Immature natural killer cell (primary cell): ENCODE measurements at regions not wholly inside any gene's neighbourhood (a gene's known extent, or its start where the extent isn't known, plus 50 kb on each side); places are given as distances from the start of the nearest gene placed in this dataset.

Experiments
- DNase-seq, 3 donors: peaks; one replicate each; pipeline ENCODE4 v3.0.0; 2022; ENCODE audit warnings: mixed read lengths in 1 of 3
- H3K27ac Mint-ChIP-seq, 6 donors: one replicate each; pipeline ENCODE4 v1.8.0; 2020; ENCODE audit warnings: mixed read lengths in 6 of 6, mild to moderate bottlenecking in 5 of 6, inconsistent platforms in 4 of 6, moderate library complexity in 3 of 6
- H3K27me3 Mint-ChIP-seq, 3 donors: one replicate each; pipeline ENCODE4 v1.8.0; 2020 to 2021; ENCODE audit warnings: low read depth in 3 of 3, mild to moderate bottlenecking in 3 of 3, mixed read lengths in 3 of 3, moderate library complexity in 3 of 3, inconsistent platforms in 1 of 3
- H3K36me3 Mint-ChIP-seq, 3 donors: one replicate each; pipeline ENCODE4 v1.8.0; 2020; ENCODE audit warnings: mixed read lengths in 3 of 3, inconsistent platforms in 2 of 3, mild to moderate bottlenecking in 2 of 3
- H3K4me1 Mint-ChIP-seq, 2 donors: one replicate each; pipeline ENCODE4 v1.8.0; 2020; ENCODE audit warnings: inconsistent platforms in 2 of 2, mild to moderate bottlenecking in 2 of 2, mixed read lengths in 2 of 2, moderate library complexity in 1 of 2
- H3K4me3 Mint-ChIP-seq, 5 donors: one replicate each; pipeline ENCODE4 v1.8.0; 2020; ENCODE audit warnings: mild to moderate bottlenecking in 5 of 5, mixed read lengths in 5 of 5, inconsistent platforms in 3 of 5, moderate library complexity in 3 of 5
- H3K9me3 Mint-ChIP-seq, 6 donors: one replicate each; pipeline ENCODE4 v1.8.0; 2020; ENCODE audit warnings: mild to moderate bottlenecking in 6 of 6, mixed read lengths in 6 of 6, inconsistent platforms in 4 of 6, moderate library complexity in 3 of 6

DNA sequence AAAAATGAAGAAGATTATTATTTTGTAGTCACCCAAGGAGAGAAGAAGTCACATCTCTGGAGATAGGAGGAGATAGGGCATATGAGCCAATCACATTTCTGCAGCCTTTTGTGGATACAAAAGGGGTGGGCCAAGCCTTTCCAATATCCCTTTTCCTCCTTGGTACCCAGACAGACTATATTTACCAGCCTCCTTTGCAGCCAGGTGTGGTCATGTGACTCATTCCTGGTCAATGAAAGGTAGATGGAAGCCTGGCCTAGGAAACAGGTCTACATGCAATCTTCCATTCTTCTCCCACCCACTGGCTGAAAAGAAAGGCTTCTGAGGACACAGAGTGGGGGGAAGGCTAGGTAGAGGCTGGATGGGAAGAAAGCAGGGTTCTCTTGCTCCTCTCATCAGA lies 58.1 kb upstream of the ERG start:
- no peaks in the 10 kb centered on the region for H3K4me1 Mint-ChIP-seq

DNA sequence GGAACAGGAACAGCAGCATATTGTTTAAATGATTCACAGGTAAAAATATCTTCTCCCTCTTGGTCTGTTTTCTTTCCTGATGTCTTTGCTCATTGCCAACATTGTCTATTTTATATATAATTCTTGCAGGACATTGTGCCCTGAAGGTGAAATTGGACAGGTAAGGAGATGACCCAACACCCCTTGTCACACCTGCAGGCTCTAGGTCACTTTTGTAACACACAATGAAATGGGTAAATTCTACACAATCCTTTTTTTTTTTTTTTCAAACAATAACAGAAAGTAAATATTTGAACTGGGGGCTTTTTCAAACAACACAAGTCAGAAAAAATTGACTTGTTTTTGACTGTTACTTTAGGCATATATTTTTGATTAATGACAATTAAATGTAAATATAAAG lies 62.9 kb upstream of the ERG start:
- H3K4me1 Mint-ChIP-seq, result no peaks in the 10 kb centered on the region
- DNase-seq, result no peak
- no peak overlapping the region for H3K27ac Mint-ChIP-seq
- no peaks in the 10 kb centered on the region for H3K36me3 Mint-ChIP-seq
- H3K27me3 Mint-ChIP-seq, result peaks cover 2 to 10% (median 6%) of the 10 kb centered on the region in 3 donors
- H3K4me3 Mint-ChIP-seq, result no peak overlapping the region
- no peaks in the 10 kb centered on the region for H3K9me3 Mint-ChIP-seq

More for the DNA sequence above, 58.1 kb upstream of the ERG start:
- Mint-ChIP-seq H3K4me3 (no peak overlapping the region), H3K36me3 (no peaks in the 10 kb centered on the region), H3K27me3 (peaks cover 3 to 9% (median 5%) of the 10 kb centered on the region in 3 donors), H3K9me3 (no peaks in the 10 kb centered on the region), H3K27ac (no peak overlapping the region)
- DNase-seq, result no peak

DNA sequence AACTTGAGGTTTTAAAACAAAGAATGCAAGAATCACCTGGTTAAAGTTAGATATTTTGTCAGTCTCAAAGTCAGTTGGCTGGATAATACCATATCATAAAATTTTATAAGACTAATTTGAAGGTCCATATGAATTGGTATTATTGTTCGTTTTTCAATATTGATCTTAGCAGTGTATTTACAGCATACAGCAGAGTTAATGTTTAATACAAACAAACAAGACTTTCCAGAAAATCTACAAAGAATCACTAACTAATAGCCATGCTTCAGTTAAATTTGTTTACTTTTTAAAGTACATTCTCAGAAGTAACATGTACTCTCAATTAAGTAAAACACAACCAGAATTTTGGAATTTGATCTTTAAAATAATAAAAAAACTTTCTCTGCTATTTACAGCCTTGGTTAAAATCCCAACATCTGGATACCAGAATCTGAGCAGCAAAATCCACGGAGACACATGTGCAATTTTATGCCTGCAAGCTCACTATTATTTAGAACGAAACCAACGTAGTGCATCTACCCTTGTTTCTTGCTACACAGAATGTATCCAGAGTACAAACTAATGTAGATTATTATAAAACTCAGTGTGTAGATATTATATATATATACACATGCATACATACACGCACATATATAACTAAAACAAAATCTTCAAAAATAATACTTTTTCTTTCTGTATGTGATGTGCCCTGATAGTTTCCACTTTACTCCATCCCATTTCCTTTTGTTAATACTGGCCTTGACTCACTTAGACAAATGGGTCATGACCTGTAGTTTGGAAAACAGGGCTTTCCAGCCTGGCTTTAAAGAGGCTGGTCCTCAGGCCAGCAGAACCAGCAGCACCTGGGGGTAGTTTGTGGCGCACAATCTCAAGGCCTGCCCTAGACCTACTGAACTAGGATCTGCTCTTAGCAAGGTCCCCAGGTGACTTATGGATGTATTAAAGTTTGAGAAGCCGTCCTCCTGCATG lies 63.6 kb upstream of the ERG start:
- no peak for DNase-seq
- Mint-ChIP-seq H3K9me3 (no peaks in the 10 kb centered on the region), H3K27ac (no peak overlapping the region), H3K4me3 (no peak overlapping the region), H3K27me3 (peaks cover 2 to 10% (median 8%) of the 10 kb centered on the region in 3 donors), H3K4me1 (no peaks in the 10 kb centered on the region), H3K36me3 (no peaks in the 10 kb centered on the region)

DNA sequence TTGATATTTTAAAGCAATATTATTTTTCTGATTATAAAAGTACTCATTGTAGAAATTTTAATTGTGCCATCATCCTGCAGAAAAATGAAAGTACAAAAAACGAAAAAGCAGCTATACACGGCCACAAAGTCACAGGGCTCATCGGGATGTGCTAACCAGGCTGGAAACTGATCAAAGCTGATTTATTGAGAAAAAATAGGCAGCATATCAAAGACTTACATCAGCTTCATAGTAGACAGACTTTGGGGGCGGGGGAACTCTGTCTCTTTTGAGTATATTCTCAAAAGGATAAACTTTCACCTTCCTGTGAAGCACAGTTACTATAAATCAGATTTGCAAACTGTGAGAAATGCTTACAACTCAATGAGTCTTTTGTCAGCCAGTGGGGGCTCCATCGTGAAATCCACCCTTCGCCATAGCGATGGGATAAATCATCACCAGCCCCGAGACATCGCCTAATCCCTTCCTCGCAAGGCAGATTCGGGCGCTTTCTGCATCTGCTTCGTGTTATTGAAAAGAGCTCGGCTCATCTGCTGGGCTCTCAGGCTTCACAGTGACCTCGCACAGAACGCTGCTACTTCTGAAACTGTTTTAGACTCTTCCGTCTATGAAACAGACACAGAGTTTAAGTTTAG lies 69.2 kb upstream of the ERG start:
- no peak for DNase-seq
- Mint-ChIP-seq H3K36me3 (no peaks in the 10 kb centered on the region), H3K27ac (no peak overlapping the region), H3K27me3 (peaks cover 0 to 6% (median 5%) of the 10 kb centered on the region in 3 donors), H3K4me3 (no peak overlapping the region), H3K9me3 (no peaks in the 10 kb centered on the region), H3K4me1 (no peaks in the 10 kb centered on the region)

DNA sequence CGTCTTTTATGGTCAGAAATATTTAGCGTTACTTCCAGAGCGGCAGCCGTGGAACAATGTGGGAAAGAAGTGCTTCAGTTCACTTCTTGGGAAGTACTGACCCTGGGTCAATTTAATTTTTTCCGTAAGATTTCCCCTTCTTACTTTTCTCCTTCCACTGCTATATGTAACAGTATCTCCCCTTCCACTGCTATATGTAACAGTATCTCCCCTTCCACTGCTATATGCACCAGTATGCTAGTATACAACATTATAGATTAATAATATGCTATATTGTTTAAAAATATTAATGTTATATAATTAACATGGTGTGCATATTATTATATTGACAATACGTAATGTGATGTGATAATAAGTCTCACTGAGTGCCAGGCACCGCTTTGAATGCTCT lies 69.7 kb upstream of the ERG start:
- Mint-ChIP-seq H3K36me3 (no peaks in the 10 kb centered on the region), H3K27me3 (peaks cover 0 to 6% (median 5%) of the 10 kb centered on the region in 3 donors), H3K4me1 (no peaks in the 10 kb centered on the region), H3K9me3 (no peaks in the 10 kb centered on the region), H3K27ac (no peak overlapping the region), H3K4me3 (no peak overlapping the region)
- no peak for DNase-seq

DNA sequence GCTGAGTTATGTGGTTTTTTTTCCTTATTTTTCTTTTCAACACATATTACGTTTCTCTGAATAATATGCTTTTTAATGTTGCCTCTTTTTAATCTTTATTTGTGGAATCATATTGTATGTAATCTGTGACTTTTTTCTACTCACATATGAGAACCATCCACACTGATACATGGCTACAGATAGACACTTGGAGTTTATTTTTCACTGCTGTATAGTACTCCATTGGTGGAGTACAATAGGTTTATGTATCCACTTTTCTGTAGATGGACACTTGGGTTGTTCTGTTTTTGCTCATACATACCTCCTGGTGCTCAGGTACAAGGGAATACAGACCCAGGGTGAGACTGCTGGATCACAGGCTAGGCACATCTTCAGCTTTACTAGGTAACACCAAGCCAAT lies 71.5 kb upstream of the ERG start:
- Mint-ChIP-seq H3K36me3 (no peaks in the 10 kb centered on the region), H3K4me3 (no peak overlapping the region), H3K9me3 (no peaks in the 10 kb centered on the region), H3K27ac (no peak overlapping the region), H3K4me1 (no peaks in the 10 kb centered on the region), H3K27me3 (peaks cover 0 to 6% (median 4%) of the 10 kb centered on the region in 3 donors)
- no peak for DNase-seq

DNA sequence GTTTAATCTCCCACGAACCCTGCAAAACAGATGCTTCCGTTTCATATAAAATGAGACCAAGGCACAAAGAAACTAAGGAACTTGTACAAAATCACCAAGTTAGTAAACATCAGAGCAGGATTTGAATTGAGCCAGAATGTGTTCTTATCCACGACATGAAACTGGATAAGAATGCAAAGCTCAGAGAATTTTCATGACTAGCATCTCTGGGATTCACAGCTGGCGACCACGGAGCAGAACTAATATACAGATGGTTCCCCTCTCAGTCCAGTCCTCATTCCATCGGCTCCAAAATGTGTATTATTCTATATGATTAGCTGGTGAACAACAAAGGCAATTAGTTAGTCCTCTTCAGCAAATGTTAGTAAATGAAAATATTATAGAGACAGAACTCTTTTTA lies 72.3 kb upstream of the ERG start:
- Mint-ChIP-seq H3K9me3 (no peaks in the 10 kb centered on the region), H3K4me3 (no peak overlapping the region), H3K4me1 (no peaks in the 10 kb centered on the region), H3K27ac (no peak overlapping the region), H3K27me3 (peaks cover 0 to 6% (median under 1%) of the 10 kb centered on the region in 3 donors), H3K36me3 (no peaks in the 10 kb centered on the region)
- DNase-seq, result no peak

DNA sequence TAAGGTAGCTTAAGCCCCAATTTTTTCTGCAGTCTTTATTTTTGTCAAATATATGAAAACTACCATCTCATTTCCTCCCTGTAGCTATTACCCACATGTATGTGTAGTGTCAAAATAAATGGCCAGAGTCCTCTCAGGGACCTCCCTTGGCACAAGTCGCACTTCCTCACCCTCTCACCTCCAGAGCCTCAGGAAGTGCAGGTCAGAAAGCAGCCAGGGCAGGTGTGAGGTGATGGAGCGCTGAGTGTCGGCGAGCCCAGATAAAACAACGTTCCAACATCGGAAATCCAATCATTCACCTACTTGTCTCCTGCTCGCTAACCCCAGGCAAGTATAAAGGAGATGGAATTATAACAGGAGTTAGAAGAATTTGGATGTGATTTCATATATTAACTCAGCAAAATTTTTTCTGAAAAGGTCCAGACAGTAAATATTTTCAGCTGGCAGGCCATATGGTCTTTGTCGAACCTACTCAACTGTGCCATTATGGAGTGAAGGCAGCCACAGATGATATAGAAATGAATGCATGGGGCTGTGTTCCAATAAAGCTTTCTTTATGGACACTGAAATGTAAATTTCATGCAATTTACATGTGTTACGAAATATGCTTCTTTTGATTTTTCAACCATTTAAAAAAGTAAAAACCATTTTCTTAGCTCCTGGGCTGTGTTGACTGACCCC lies 76.8 kb upstream of the ERG start:
- H3K9me3 Mint-ChIP-seq, result no peaks in the 10 kb centered on the region
- no peaks in the 10 kb centered on the region for H3K4me1 Mint-ChIP-seq
- H3K36me3 Mint-ChIP-seq, result no peaks in the 10 kb centered on the region
- no peak for DNase-seq
- H3K4me3 Mint-ChIP-seq, result no peak overlapping the region
- H3K27me3 Mint-ChIP-seq, result peaks cover 0 to 11% (median 0%) of the 10 kb centered on the region in 3 donors
- no peak overlapping the region for H3K27ac Mint-ChIP-seq

DNA sequence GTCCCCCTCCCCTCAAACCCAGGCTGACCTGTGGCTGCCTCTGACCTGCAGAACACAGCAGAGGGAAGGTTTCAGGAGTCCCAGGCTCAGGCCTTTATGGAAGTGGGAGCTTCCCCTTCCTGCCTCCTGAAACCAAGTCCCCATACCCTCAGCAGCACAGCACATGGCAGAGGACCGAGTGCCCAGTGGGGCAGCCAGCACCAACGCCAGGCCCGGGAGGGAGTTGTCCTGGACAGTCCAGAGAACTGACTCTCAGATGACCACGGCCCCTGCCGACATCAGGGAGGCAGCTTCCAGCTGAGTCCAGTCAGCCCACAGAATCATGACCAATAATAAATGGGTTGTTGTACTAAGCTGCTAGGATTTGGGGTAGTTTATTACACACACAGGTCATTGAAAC lies 79.6 kb upstream of the ERG start:
- H3K9me3 Mint-ChIP-seq, result no peaks in the 10 kb centered on the region
- H3K4me1 Mint-ChIP-seq, result no peaks in the 10 kb centered on the region
- H3K36me3 Mint-ChIP-seq, result no peaks in the 10 kb centered on the region
- H3K27ac Mint-ChIP-seq, result no peak overlapping the region
- no peak for DNase-seq
- peaks cover 0 to 11% (median 1%) of the 10 kb centered on the region in 3 donors for H3K27me3 Mint-ChIP-seq
- no peak overlapping the region for H3K4me3 Mint-ChIP-seq

DNA sequence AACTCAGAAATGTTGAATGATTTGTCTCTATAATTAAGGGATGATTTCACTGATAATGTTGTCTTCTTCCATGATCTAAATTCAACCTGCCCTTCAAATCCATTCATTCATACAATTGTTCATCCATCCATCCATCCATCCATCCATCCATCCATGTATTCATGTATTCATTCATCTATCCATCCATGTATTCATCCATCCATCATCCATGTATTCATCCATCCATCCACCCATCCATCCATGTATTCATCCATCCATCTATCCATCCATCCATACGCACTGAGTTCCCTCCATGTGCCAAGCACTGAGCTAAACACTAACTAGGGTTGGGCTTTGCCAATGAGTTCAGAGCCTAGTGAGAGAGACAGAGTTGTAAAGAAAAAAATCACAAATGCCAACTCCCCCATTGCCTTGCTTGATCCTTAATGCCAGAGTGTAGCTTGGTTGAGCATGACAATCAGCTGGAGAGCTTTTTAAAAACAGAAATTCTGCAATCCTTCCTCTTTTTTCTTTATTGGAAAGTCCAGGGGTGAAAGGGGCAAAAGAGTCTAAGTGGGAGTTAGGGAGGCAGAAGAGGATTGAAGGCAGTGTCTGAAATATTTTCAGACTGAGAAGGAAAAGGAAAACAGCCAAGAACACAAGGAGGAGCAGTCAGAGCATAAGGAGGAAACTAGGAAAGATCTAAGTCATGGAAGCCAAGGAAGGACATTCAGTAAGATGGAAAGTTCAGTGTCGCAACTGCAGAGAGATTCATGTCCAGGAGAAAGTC lies 92.4 kb upstream of the ERG start:
- peaks cover 0 to 2% (median 0%) of the 10 kb centered on the region in 6 donors for H3K9me3 Mint-ChIP-seq
- H3K27ac Mint-ChIP-seq, result no peak overlapping the region
- no peak overlapping the region for H3K4me3 Mint-ChIP-seq
- no peak for DNase-seq
- H3K36me3 Mint-ChIP-seq, result no peaks in the 10 kb centered on the region
- peaks cover 3 to 12% (median 6%) of the 10 kb centered on the region in 3 donors for H3K27me3 Mint-ChIP-seq
- no peaks in the 10 kb centered on the region for H3K4me1 Mint-ChIP-seq

DNA sequence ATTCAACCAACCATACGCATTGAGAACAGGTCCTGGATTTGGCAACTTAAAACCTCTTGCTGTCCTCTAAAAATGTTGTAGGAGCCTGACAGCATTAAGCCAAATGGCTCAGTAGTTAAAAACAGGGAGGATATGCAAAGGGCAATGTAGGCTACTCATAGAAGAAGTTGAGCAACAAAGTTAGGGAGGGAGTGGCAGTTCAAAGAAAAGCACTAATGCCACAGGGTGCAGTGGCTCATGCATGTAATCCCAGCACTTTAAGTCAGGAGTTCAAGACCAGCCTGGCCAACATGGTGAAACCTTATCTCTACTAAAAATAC lies 92.9 kb upstream of the ERG start:
- no peaks in the 10 kb centered on the region for H3K4me1 Mint-ChIP-seq
- no peak overlapping the region for H3K4me3 Mint-ChIP-seq
- H3K9me3 Mint-ChIP-seq, result peaks cover 0 to 2% (median 0%) of the 10 kb centered on the region in 6 donors

DNA sequence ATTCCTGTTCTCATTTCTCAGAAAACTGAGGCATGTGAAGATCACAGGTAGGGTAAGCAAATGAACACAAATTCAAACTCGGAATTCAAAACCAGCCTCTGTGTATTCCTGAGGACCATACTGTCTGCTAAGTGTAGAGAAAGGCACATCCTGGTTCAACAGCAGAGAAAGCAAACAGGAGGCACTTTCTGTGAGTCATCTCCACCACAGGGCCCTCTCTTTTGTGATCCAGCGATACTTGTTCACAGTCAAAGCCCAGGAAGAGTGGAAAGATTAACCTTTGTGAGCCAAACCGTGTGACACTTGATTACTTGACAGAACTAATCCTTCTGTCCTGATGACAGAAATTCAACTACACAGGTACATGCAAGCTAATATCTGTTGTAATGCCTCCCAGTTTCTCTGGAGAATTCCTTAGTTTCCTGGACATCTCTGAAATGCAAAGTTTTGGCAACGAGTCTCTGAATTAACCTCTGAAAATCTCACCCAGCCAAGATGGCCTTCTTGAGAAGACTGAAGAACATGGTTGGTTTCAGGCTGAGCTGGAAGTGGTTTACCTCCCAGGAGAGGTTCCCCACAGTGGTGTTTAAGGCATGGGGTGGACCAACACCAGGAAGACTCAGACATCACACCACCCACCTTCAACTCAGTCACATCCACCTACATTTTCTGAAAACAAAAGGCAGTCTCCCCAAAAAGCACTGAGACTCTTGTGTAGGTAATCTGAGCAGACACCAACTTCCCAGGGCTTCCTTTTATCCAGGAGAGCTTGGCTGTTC lies 98.2 kb upstream of the ERG start:
- Mint-ChIP-seq H3K4me3 (no peak overlapping the region), H3K4me1 (no peaks in the 10 kb centered on the region), H3K27me3 (peaks cover 4 to 9% (median 8%) of the 10 kb centered on the region in 3 donors), H3K27ac (no peak overlapping the region), H3K36me3 (no peaks in the 10 kb centered on the region), H3K9me3 (peaks cover 0 to 2% (median 0%) of the 10 kb centered on the region in 6 donors)
- no peak for DNase-seq

More for the DNA sequence above, 92.9 kb upstream of the ERG start:
- peaks cover 3 to 12% (median 6%) of the 10 kb centered on the region in 3 donors for H3K27me3 Mint-ChIP-seq
- H3K27ac Mint-ChIP-seq, result no peak overlapping the region
- no peak for DNase-seq
- no peaks in the 10 kb centered on the region for H3K36me3 Mint-ChIP-seq

DNA sequence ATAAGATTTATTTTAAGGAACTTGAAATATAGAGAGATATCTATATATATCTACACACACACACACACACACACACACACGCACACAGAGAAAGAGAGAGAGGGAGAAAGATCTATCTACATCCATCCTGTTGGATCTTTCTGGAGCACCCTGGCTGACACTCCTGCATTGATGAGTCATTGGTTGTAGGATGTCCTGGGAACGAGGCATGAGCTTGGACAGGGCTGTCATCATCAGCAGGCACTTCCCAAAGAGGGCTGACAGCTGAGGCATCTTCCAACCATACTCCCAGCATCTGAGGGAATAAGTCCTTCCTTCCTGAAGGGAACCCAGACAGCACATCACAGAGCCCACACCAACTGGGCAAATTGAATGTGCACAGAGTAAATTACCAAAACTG lies 99.1 kb upstream of the ERG start:
- no peak overlapping the region for H3K27ac Mint-ChIP-seq
- no peak for DNase-seq
- no peaks in the 10 kb centered on the region for H3K36me3 Mint-ChIP-seq
- peaks cover 0 to 2% (median 0%) of the 10 kb centered on the region in 6 donors for H3K9me3 Mint-ChIP-seq
- no peak overlapping the region for H3K4me3 Mint-ChIP-seq
- no peaks in the 10 kb centered on the region for H3K4me1 Mint-ChIP-seq
- peaks cover 3 to 7% (median 4%) of the 10 kb centered on the region in 3 donors for H3K27me3 Mint-ChIP-seq
